Mesothelial cell of epicardium (in vitro differentiated cells): ENCODE measurements at regions not wholly inside any gene's neighbourhood (a gene's known extent, or its start where the extent isn't known, plus 50 kb on each side); places are given as distances from the start of the nearest gene placed in this dataset.

Experiments used
- DNase-seq, 2 experiments: peaks; one replicate each; pipeline ENCODE4 v3.0.0; 2021; ENCODE audit warnings: low spot score in 2 of 2; ENCODE audit not compliant: unreplicated experiment in 2 of 2
- H3K27ac Mint-ChIP-seq: 2 replicates; pipeline ENCODE4 v1.8.0; 2021; ENCODE audit warnings: mixed read lengths
- H3K27me3 Mint-ChIP-seq: 2 replicates; pipeline ENCODE4 v1.8.0; 2021; ENCODE audit warnings: low read depth, mixed read lengths
- H3K36me3 Mint-ChIP-seq: 2 replicates; pipeline ENCODE4 v1.8.0; 2021; ENCODE audit warnings: mixed read lengths
- H3K4me1 Mint-ChIP-seq: 2 replicates; pipeline ENCODE4 v1.8.0; 2021; ENCODE audit warnings: mixed read lengths
- H3K4me3 Mint-ChIP-seq: 2 replicates; pipeline ENCODE4 v1.8.0; 2021; ENCODE audit warnings: mild to moderate bottlenecking, moderate library complexity, mixed read lengths
- H3K9me3 Mint-ChIP-seq: 2 replicates; pipeline ENCODE4 v1.8.0; 2021; ENCODE audit warnings: mixed read lengths
- CTCF ChIP-seq: fragments of 200-600 bp; sonication (generic); IDR thresholded peaks from one replicate; pipeline ENCODE4 v1.5.0; 2021; ENCODE audit warnings: antibody characterized with exemption; ENCODE audit not compliant: unreplicated experiment

- Mint-ChIP-seq H3K36me3 (no peaks in the 10 kb centered on the region), H3K27me3 (no peaks in the 10 kb centered on the region), H3K9me3 (no peaks in the 10 kb centered on the region), H3K4me1 (peaks cover 55% of the 10 kb centered on the region), H3K27ac (no peak overlapping the region), H3K4me3 (no peak overlapping the region)
- no peak for DNase-seq
- TF ChIP-seq CTCF: no peak
These were observed 302.9 kb upstream of the ZMIZ1 start for GRCh38 chr10:78765726-78766335.

- Mint-ChIP-seq H3K9me3 (no peaks in the 10 kb centered on the region), H3K27me3 (no peaks in the 10 kb centered on the region), H3K4me3 (no peak overlapping the region), H3K36me3 (no peaks in the 10 kb centered on the region), H3K4me1 (peaks cover 59% of the 10 kb centered on the region), H3K27ac (no peak overlapping the region)
- no peak for TF ChIP-seq CTCF
- no peak for DNase-seq
These were observed 302.2 kb upstream of the ZMIZ1 start for GRCh38 chr10:78766603-78767002.

- DNase-seq: no peak
- Mint-ChIP-seq H3K4me3 (no peak overlapping the region), H3K9me3 (no peaks in the 10 kb centered on the region), H3K27ac (peak overlapping the region; percentile 82), H3K4me1 (peaks cover 61% of the 10 kb centered on the region), H3K36me3 (no peaks in the 10 kb centered on the region), H3K27me3 (no peaks in the 10 kb centered on the region)
- no peak for TF ChIP-seq CTCF
These were observed 300.5 kb upstream of the ZMIZ1 start for GRCh38 chr10:78768041-78768835.

GRCh38 chr10:78768876-78769275 is 299.9 kb upstream of the ZMIZ1 start:
- DNase-seq: no peak
- Mint-ChIP-seq H3K36me3 (no peaks in the 10 kb centered on the region), H3K4me1 (peaks cover 55% of the 10 kb centered on the region), H3K9me3 (no peaks in the 10 kb centered on the region), H3K4me3 (no peak overlapping the region), H3K27me3 (no peaks in the 10 kb centered on the region), H3K27ac (peak overlapping the region; percentile 82)
- TF ChIP-seq CTCF: no peak

GRCh38 chr10:78769526-78769925 is 299.2 kb upstream of the ZMIZ1 start:
- peaks cover 49% of the 10 kb centered on the region for H3K4me1 Mint-ChIP-seq
- H3K27ac Mint-ChIP-seq: peak overlapping the region; percentile 7
- no peaks in the 10 kb centered on the region for H3K27me3 Mint-ChIP-seq
- no peak for TF ChIP-seq CTCF
- H3K4me3 Mint-ChIP-seq: no peak overlapping the region
- no peaks in the 10 kb centered on the region for H3K9me3 Mint-ChIP-seq
- no peaks in the 10 kb centered on the region for H3K36me3 Mint-ChIP-seq
- no peak for DNase-seq
